CD4-positive, alpha-beta T cell treated with Interleukin-17A for 4 hours (primary cell): ENCODE measurements at regions not wholly inside any gene's neighbourhood (a gene's known extent, or its start where the extent isn't known, plus 50 kb on each side); places are given as distances from the start of the nearest gene placed in this dataset.

Experiments used
- DNase-seq: peaks from one replicate; pipeline ENCODE4 v3.0.0-alpha.2; 2020; ENCODE audit warnings: mixed read lengths

- DNase-seq = no peak
These were observed 174.0 kb downstream of the THBS2 start for GRCh38 chr6:169079650-169080049.

- DNase-seq = no peak
These were observed 175.1 kb downstream of the THBS2 start for GRCh38 chr6:169078399-169079145.

- no peak for DNase-seq
These were observed 177.6 kb downstream of the THBS2 start for GRCh38 chr6:169075915-169076654.

GRCh38 chr6:169075211-169075914, 178.3 kb downstream of the THBS2 start:
- no peak for DNase-seq

GRCh38 chr6:169074526-169074925, 179.1 kb downstream of the THBS2 start:
- DNase-seq = no peak

GRCh38 chr6:169073311-169073710, 180.3 kb downstream of the THBS2 start:
- DNase-seq = no peak

- DNase-seq = no peak
These were observed 181.3 kb downstream of the THBS2 start for GRCh38 chr6:169072127-169073042.

- DNase-seq = no peak
These were observed 182.3 kb downstream of the THBS2 start for GRCh38 chr6:169071394-169071793.

- DNase-seq = no peak
These were observed 183.0 kb downstream of the THBS2 start for GRCh38 chr6:169070506-169071176.

- no peak for DNase-seq
These were observed 184.3 kb downstream of the THBS2 start for GRCh38 chr6:169069356-169069755.

- no peak for DNase-seq
These were observed 189.5 kb downstream of the THBS2 start for GRCh38 chr6:169064194-169064593.

GRCh38 chr6:169062272-169062671, 191.4 kb downstream of the THBS2 start:
- DNase-seq = no peak

GRCh38 chr6:169058634-169059033, 195.0 kb downstream of the THBS2 start:
- no peak for DNase-seq

- no peak for DNase-seq
These were observed 201.2 kb downstream of the THBS2 start for GRCh38 chr6:169052462-169052861.

GRCh38 chr6:169051371-169051770, 202.3 kb downstream of the THBS2 start:
- no peak for DNase-seq

GRCh38 chr6:169048865-169049205, 204.8 kb downstream of the THBS2 start:
- no peak for DNase-seq

- no peak for DNase-seq
These were observed 205.3 kb downstream of the THBS2 start for GRCh38 chr6:169048185-169048864.

- DNase-seq = no peak
These were observed 206.3 kb downstream of the THBS2 start for GRCh38 chr6:169047345-169047744.

- DNase-seq = no peak
These were observed 207.0 kb downstream of the THBS2 start for GRCh38 chr6:169046483-169047192.

- no peak for DNase-seq
These were observed 207.6 kb downstream of the THBS2 start for GRCh38 chr6:169046021-169046420.

- DNase-seq = no peak
These were observed 208.2 kb downstream of the THBS2 start for GRCh38 chr6:169045486-169045885.
